Activated T-helper 2 cell treated with anti-CD3 and anti-CD28 coated beads, Interferon-gamma antibody, Interleukin-2, Interleukin-4, amounts not matched to agents 10 μg/mL and 5 μg/mL and 100 μg/mL, durations not matched to agents 14 hours and 24 hours and 36 hours (primary cell): ENCODE measurements at regions not wholly inside any gene's neighbourhood (a gene's known extent, or its start where the extent isn't known, plus 50 kb on each side); places are given as distances from the start of the nearest gene placed in this dataset.

Source experiments
- DNase-seq: peaks from one replicate; pipeline ENCODE4 v3.0.0; 2021; ENCODE audit warnings: low spot score
- H3K27ac Mint-ChIP-seq: one replicate; pipeline ENCODE4 v1.8.0; 2021; ENCODE audit warnings: mixed read lengths
- H3K27me3 Mint-ChIP-seq: one replicate; pipeline ENCODE4 v1.8.0; 2021; ENCODE audit warnings: low read depth, mixed read lengths
- H3K36me3 Mint-ChIP-seq: one replicate; pipeline ENCODE4 v1.8.0; 2021; ENCODE audit warnings: low read depth, mixed read lengths
- H3K4me1 Mint-ChIP-seq: one replicate; pipeline ENCODE4 v1.8.0; 2021; ENCODE audit warnings: low read depth, mixed read lengths
- H3K4me3 Mint-ChIP-seq: one replicate; pipeline ENCODE4 v1.8.0; 2021; ENCODE audit warnings: low read depth, mild to moderate bottlenecking, moderate library complexity, mixed read lengths
- H3K9me3 Mint-ChIP-seq: one replicate; pipeline ENCODE4 v1.8.0; 2021; ENCODE audit warnings: mixed read lengths
- intact Hi-C: fragments of 100-400 bp; cut with micrococcal nuclease; formaldehyde crosslinking; loops from one replicate; pipeline ENCODE4 v1.15.1; 2023

DNA sequence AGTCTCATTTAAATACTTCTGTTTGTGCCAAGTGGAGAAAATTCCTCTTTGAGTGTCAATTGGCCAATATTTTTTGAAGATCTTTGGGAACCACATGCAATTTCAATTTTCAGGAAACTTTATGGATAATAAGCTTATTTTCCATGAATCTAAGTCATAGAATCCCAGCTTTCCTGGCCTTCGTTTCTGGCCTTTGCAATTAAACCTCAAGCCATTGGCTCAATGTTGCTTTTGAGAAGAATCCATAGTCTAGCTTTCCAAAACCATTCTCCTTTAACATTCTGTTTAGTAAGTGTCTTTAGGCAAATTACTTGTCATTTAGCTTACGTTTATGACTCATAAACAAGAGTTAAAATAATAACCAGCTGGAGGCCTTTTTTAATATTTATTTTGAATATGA lies 145.0 kb upstream of the FTMT start:
- H3K9me3 Mint-ChIP-seq = peaks cover 5% of the 10 kb centered on the region
- no peak for DNase-seq
- H3K4me1 Mint-ChIP-seq = no peaks in the 10 kb centered on the region
- H3K27ac Mint-ChIP-seq = no peak overlapping the region
- H3K36me3 Mint-ChIP-seq = no peaks in the 10 kb centered on the region
- intact Hi-C loops = no loop called here
- H3K27me3 Mint-ChIP-seq = no peaks in the 10 kb centered on the region
- H3K4me3 Mint-ChIP-seq = no peak overlapping the region

DNA sequence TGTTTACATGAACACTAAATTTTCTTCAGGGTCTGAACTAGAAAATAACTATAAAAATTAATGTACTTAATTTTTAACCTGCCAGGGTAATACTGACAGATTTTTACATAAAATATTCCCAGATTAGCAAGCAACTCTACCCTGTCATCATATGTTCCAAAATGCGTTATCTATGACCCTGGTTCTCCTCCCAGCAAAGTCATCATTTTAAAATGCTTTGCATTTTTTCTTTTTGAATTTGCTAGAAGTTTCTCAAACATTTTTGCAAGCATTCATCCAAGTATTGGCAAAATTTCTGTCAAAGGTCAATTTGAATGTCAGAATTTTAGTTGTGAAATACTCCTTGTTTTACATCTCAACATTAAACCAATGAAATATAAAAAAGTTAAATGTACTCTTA lies 144.5 kb upstream of the FTMT start:
- H3K4me3 Mint-ChIP-seq = no peak overlapping the region
- intact Hi-C loops = no loop called here
- no peak for DNase-seq
- peaks cover 5% of the 10 kb centered on the region for H3K9me3 Mint-ChIP-seq
- no peaks in the 10 kb centered on the region for H3K36me3 Mint-ChIP-seq
- no peak overlapping the region for H3K27ac Mint-ChIP-seq
- H3K27me3 Mint-ChIP-seq = no peaks in the 10 kb centered on the region
- no peaks in the 10 kb centered on the region for H3K4me1 Mint-ChIP-seq

DNA sequence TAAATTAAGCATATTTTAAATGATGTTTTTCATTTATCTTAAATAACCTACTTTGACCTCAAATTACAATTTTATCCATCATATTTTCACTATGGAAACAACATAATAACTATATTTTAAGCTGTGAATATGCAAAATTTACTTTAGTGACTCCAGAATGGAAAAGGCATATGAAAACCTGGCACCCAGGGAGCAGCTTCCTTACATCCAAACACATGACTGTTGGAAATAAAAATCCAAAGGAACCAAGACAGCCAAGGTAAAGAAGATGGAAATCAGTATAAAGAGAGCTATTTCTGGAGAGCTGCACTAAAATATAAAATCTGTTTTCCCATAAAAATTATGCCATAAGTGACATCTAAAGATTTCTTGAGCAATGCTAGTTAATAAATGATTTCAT lies 140.3 kb upstream of the FTMT start:
- intact Hi-C loops = no loop called here
- Mint-ChIP-seq H3K4me1 (no peaks in the 10 kb centered on the region), H3K27ac (no peak overlapping the region), H3K36me3 (no peaks in the 10 kb centered on the region), H3K9me3 (peaks cover 5% of the 10 kb centered on the region), H3K4me3 (no peak overlapping the region), H3K27me3 (no peaks in the 10 kb centered on the region)
- no peak for DNase-seq

DNA sequence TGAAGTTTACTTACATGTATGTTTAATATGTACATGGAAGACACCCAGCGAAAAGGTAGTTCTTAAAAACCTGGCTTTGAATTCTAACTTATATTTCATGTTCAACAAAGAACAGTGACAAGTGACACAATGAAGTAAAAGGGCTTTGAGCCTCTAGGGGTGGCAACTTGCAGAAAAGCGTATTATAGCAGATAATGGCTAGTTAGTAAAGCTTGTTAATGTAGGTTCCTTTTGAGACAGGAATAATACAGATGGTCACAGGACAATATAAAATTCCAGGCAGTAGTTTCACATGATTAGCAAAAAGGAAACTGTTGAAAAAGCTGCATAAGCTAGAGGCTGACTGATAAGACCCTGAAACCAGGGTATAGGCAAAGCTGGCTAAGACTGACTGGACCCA lies 132.4 kb upstream of the FTMT start:
- no peaks in the 10 kb centered on the region for H3K36me3 Mint-ChIP-seq
- no peak overlapping the region for H3K27ac Mint-ChIP-seq
- no peaks in the 10 kb centered on the region for H3K27me3 Mint-ChIP-seq
- H3K4me1 Mint-ChIP-seq = no peaks in the 10 kb centered on the region
- no peak overlapping the region for H3K4me3 Mint-ChIP-seq
- intact Hi-C loops = no loop called here
- no peak for DNase-seq
- H3K9me3 Mint-ChIP-seq = no peaks in the 10 kb centered on the region

DNA sequence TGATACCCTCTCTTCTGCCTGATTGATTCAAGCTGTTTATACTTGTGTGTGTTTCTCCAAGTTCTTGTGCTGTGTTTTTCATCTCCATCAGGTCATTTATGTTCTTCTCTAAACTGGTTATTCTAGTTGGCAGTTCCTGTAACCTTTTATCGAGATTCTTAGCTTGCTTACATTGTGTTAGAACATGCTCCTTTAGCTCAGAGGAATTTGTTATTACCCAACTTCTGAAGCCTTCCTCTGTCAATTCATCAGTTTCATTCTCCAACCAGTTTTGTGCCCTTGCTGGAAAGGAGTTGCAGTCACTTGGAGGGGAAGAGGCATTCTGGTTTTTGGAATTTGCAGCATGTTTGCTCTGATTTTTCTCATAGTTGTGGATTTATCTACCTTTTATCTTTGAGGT lies 126.2 kb upstream of the FTMT start:
- Mint-ChIP-seq H3K27ac (no peak overlapping the region), H3K27me3 (no peaks in the 10 kb centered on the region), H3K4me3 (no peak overlapping the region), H3K4me1 (no peaks in the 10 kb centered on the region), H3K9me3 (no peaks in the 10 kb centered on the region), H3K36me3 (no peaks in the 10 kb centered on the region)
- DNase-seq = no peak
- intact Hi-C loops = no loop called here

DNA sequence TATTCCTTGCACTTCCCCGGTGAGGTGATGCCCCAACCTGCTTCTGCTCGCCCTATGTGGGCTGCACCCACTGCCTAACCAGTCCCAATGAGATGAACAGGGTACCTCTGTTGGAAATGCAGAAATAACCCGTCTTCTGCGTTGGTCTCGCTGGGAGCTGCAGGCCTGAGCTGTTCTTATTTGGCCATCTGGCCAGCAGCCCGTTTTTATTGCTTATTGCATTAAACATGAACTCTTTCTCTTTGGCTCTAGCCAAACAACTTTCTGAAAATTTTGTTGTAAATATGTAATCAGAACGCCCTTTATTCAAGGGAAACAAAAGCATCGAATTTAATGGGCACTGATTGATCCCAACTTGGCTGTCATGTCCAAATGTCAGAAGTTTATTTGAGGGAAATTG lies 124.7 kb upstream of the FTMT start:
- DNase-seq = no peak
- no peaks in the 10 kb centered on the region for H3K4me1 Mint-ChIP-seq
- H3K27me3 Mint-ChIP-seq = no peaks in the 10 kb centered on the region
- no peaks in the 10 kb centered on the region for H3K9me3 Mint-ChIP-seq
- H3K36me3 Mint-ChIP-seq = no peaks in the 10 kb centered on the region
- no peak overlapping the region for H3K4me3 Mint-ChIP-seq
- intact Hi-C loops = no loop called here
- H3K27ac Mint-ChIP-seq = no peak overlapping the region

DNA sequence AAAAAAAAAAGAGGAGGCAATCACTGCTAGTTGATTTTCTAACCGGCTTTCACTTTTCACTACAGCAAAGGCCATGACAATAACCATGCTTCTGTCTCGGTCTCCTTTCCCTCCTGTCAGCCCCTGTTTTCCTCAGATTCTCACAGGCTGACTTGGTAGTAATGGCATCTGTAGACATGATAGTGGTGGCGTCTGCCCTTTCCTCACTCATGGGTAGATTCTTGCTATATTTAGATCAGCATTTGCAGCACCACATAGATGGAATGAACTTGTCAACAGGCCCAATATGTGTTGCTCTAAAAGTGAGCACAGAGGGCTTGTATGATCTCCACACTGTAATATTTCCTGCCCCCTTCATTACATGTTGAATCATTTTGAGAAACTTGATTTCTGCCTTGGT lies 120.3 kb upstream of the FTMT start:
- H3K27ac Mint-ChIP-seq = no peak overlapping the region
- intact Hi-C loops = no loop called here
- DNase-seq = no peak
- no peaks in the 10 kb centered on the region for H3K4me1 Mint-ChIP-seq
- no peaks in the 10 kb centered on the region for H3K36me3 Mint-ChIP-seq
- no peaks in the 10 kb centered on the region for H3K27me3 Mint-ChIP-seq
- H3K4me3 Mint-ChIP-seq = no peak overlapping the region
- H3K9me3 Mint-ChIP-seq = no peaks in the 10 kb centered on the region

DNA sequence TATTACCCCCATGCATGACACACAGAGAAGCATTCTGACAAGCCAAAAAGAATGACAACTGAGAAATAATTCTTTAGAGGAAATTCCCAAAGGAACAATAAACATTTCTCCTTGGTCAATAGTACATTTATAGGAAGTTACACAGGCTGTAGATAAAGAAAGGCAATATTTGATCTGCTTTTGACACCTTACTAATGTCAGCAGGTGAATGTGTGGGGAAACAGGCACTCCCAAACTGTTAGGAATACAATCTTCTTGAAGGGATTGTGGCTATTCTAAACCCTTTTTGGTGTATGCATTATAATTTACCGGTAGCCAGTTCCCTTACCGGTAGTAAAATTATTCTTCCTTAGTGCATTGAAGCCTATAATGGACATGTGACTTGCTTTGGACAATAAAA lies 116.1 kb upstream of the FTMT start:
- H3K4me3 Mint-ChIP-seq = no peak overlapping the region

DNA sequence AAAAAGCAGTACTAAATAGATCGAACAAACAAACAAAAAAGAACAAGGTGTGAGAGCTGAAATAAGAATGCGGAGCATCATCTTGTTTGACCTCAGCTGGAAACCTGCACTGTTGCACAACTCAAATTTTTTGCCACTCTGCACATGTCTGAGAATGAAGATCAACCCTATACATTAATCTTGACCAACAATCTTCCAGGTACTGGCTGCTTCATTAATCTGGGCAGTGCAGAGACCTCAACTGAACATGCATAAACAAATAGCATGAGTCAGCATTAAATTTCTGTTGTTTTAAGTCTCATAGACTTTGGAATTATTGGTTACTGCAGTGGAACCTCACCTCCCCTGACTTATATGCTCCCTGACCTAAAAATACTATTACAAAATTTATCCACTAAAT lies 114.6 kb upstream of the FTMT start:
- intact Hi-C loops = no loop called here
- Mint-ChIP-seq H3K27me3 (no peaks in the 10 kb centered on the region), H3K36me3 (no peaks in the 10 kb centered on the region), H3K4me3 (no peak overlapping the region), H3K4me1 (no peaks in the 10 kb centered on the region), H3K9me3 (no peaks in the 10 kb centered on the region), H3K27ac (no peak overlapping the region)
- no peak for DNase-seq

More for the DNA sequence above, 116.1 kb upstream of the FTMT start:
- Mint-ChIP-seq H3K27ac (no peak overlapping the region), H3K9me3 (no peaks in the 10 kb centered on the region), H3K27me3 (no peaks in the 10 kb centered on the region), H3K4me1 (no peaks in the 10 kb centered on the region), H3K36me3 (no peaks in the 10 kb centered on the region)
- no peak for DNase-seq
- intact Hi-C loops = no loop called here

DNA sequence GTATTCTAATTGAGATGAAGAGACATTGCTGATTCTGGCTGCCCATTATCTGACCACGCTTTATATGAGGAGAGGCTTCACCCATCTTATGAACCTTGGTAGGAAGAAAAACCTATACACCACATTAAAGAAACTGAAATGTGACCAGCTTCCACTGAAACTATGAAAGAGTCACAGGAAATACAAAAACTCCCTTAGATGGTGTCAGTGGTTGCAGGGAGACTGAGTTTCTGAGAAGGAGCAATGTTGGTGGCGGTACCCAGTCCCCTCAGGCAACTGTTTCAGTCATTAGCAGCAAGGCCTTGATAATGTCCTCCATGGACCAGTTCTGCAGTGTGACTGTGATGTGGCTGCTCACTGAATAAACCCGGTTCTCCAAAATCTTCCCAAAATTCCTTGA lies 110.5 kb upstream of the FTMT start:
- Mint-ChIP-seq H3K4me1 (no peaks in the 10 kb centered on the region), H3K27me3 (no peaks in the 10 kb centered on the region), H3K27ac (no peak overlapping the region), H3K9me3 (no peaks in the 10 kb centered on the region), H3K4me3 (no peak overlapping the region), H3K36me3 (no peaks in the 10 kb centered on the region)
- no peak for DNase-seq
- intact Hi-C loops = no loop called here

DNA sequence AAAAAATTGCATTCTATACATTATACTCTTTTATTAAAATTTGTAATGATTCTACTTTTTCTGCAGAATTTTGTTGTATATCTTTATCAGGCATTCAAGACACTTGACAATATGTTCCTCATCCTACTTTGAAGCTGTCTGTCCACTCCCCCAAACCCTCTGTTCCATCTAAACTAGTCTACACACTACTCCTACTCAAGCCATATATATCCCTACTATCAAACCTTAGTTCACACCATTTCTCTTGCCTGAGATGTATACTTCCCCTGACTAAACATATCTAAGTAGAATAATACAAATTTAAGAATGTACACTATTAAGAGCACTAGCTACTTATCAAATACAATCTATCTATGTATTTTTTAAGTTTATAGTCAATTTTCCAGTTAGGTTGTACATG lies 107.1 kb upstream of the FTMT start:
- DNase-seq = no peak
- intact Hi-C loops = no loop called here
- Mint-ChIP-seq H3K9me3 (no peaks in the 10 kb centered on the region), H3K36me3 (no peaks in the 10 kb centered on the region), H3K4me3 (no peak overlapping the region), H3K27ac (no peak overlapping the region), H3K27me3 (no peaks in the 10 kb centered on the region), H3K4me1 (no peaks in the 10 kb centered on the region)

DNA sequence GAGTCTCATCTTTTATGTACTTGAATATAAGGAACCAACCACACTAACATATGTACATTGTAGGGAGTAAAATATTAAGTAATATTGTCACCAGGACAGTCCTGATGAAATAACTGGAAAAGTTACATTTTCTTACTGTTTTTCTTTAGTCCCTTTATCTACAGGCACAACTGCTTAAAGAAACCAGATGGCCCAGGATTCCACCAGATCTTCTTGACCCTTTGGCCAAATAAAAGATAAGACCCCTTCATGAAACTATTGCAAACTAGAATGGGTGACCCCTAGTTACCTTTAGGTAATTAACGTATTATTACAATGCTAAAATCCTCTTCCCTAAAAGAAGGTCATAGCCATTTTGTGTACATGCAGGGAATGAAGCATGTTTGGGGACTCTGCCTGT lies 106.3 kb upstream of the FTMT start:
- no peak for DNase-seq
- Mint-ChIP-seq H3K4me3 (no peak overlapping the region), H3K27ac (no peak overlapping the region), H3K4me1 (no peaks in the 10 kb centered on the region), H3K27me3 (no peaks in the 10 kb centered on the region), H3K9me3 (no peaks in the 10 kb centered on the region), H3K36me3 (no peaks in the 10 kb centered on the region)
- intact Hi-C loops = no loop called here

DNA sequence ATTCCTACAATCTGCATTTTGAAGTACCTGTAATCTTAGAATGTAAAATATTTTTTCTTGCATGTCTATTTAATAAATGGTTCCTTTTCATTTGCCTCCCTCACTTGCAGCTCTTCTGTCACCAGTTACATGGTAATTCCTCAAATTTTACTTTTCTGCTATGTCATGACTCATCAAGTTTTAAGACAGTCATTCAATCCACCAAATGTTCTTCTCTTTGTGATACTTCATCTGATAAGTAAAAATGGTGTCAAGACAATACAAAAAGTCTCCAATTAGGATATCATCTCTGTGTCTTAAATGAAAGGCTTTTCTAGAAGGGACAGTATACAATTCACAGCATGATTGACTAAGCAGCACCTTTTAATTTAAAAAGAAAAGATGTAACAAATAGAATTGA lies 104.9 kb upstream of the FTMT start:
- Mint-ChIP-seq H3K36me3 (no peaks in the 10 kb centered on the region), H3K27ac (no peak overlapping the region), H3K4me3 (no peak overlapping the region), H3K4me1 (no peaks in the 10 kb centered on the region), H3K9me3 (no peaks in the 10 kb centered on the region), H3K27me3 (no peaks in the 10 kb centered on the region)
- no peak for DNase-seq
- intact Hi-C loops = no loop called here

DNA sequence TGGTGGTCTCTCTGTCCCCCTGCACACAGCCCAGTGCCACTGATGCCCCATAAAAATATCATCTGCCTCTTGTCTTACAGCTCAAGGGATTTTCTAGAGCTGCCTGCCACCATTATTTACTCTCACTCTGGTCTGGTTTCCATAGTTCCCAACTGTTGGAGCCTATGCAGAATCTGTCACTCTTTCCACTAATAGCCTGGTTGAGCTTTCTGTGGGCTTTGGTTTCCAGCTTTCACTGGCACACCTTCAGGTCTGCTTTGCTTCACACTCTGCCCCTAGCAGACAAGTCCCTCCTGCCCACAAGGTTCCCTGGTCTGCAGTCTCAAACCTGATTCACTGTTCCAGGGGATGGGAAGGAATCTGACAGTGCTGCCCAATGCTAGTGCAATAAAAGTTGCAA lies 103.0 kb upstream of the FTMT start:
- no peaks in the 10 kb centered on the region for H3K36me3 Mint-ChIP-seq
- H3K4me3 Mint-ChIP-seq = no peak overlapping the region
- no peak for DNase-seq
- no peaks in the 10 kb centered on the region for H3K9me3 Mint-ChIP-seq
- H3K4me1 Mint-ChIP-seq = no peaks in the 10 kb centered on the region
- H3K27me3 Mint-ChIP-seq = no peaks in the 10 kb centered on the region
- no peak overlapping the region for H3K27ac Mint-ChIP-seq
- intact Hi-C loops = no loop called here
